HG02642 (cell line): ENCODE measurements at regions not wholly inside any gene's neighbourhood (a gene's known extent, or its start where the extent isn't known, plus 50 kb on each side); places are given as distances from the start of the nearest gene placed in this dataset.

ENCODE experiments used
- ATAC-seq: cut with Tn5 transposase; IDR thresholded peaks from one replicate; pipeline ENCODE4 v1.9.1; 2021; ENCODE audit warnings: mild to moderate bottlenecking; ENCODE audit not compliant: unreplicated experiment, poor library complexity

DNA sequence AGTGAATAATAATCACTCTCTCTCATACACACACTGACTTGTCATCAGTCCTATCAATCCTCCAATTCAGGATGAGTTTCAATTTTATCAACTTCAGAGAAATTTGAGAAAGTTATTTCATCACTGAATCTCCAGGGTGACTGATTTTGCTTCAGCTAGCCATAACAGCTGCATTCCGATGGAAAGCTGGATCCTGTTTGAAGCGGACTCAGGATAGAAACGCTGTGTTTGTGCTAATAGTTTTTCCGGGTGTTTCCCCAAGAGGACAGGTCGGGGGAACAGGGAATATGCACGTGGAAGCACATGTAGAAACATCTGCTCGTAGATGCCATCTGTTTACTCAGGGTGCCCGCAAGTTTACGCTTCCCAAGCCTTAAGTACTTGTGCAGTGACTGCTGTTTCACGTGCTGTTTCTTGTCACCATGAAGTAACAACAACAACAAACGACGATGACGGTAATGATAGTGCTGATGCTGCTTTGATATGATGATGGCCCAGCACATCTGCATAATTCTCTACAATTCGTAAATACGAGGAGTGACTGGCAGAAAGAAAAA is 263.7 kb upstream of the DAPK1 start:
- no peak for ATAC-seq

DNA sequence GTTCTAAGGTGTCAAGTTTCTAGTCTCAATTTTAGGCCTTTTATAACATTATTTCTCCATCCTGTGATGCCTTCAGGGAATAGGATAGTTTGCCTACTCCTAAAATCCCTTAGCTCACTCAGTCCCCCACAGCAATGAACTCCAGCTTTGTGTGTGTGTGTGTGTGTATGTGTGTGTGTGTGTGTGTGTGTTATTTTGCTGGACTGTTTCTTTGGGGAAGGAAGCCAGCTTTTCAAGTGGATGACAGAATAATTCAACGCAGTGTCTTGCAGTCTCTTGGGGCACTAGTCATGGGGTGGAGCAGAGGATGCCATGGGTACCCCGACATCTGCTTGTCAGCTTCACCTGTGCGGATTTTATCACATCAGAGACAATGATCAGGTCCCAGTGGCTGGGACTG is 262.8 kb upstream of the DAPK1 start:
- ATAC-seq, result no peak

DNA sequence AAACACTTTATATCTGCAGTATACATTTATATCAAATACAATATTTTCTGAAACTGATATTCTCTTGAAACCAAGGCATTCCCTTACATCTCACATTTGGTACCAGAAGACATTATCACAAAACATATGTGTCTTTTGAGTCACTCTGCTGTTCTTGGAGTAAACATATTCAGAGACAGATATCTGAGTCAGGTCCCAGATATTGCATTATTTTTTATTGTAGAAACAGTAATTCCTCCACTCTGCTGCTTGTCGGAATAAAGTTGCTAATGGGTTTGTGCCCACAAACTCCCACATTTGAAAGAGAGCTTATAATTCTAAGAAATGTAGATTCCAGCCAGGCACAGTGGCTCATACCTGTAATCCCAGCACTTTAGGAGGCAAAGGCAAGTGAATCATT is 261.1 kb upstream of the DAPK1 start:
- ATAC-seq, result no peak

DNA sequence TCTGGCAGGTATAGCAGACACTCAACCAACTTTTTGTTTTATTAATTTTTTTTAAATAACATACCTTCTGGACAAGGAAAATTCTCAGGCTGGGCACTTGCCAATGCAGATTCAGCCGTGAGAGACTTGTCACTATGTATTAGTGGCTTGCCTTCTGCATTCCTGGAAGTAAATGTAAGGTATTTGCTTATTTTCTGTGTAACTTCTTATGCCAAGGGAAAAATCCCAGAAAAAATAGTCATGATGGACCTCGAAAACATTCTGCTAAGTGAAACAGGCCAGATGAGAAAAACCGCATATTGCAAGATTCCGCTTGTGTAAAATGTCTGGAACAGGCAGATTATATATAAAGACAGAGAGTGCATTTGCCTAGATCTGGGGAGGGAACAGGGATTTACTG is 260.3 kb upstream of the DAPK1 start:
- ATAC-seq, result no peak

DNA sequence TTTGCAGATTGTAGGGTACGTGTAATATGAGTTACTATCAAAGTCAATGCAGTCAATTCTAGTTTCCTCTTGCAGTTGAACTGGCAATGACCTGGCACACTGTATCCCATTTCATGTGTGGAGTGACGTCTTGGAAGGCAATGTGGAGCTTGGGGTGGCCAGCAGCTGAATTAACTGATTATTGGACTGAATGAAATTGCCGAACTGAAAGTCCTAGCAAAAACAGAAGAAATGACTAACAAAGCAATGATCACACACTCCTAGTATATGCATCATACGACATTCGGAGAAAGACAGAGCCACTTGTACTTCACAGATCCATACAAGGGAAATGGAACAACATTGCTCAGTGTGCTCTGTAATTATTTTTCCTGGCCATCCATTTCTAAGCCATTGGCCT is 259.1 kb upstream of the DAPK1 start:
- ATAC-seq, result no peak

DNA sequence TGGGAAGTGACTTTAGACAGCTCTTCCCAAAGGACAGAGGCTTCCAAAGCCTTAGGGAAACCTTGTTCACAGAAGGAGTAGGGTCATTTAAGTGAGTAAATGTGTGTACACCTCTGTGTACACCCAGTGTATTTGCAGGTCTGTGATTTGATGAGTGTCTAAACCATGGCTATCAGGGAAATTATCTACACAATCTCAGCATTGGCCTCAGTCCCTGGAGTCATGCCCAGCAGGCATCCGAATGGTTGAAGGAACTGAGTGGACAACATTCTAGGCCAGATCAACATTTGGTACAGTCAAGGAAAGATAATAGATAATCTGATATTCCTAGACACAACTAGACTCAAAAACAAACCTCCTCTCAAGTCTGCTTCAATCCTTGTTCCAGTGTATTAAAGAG is 258.4 kb upstream of the DAPK1 start:
- no peak for ATAC-seq

DNA sequence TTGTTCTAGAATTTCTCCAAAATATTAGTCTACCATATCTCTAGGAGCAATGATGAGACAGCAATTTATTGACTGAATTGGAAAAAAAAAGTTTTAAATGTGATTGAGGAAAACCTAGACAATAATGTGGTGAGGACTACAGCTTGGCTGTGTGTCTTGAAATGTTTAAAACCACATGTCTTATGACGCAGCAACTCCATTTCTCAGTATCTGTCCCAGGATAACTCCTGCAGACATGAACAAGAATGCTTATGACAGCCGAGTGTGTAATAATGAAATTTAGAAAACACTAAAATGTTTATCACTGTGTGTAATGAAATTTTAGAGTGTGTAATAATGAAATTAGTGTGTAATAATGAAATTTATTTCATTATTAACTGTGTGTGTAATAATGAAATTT is 254.1 kb upstream of the DAPK1 start:
- ATAC-seq, result no peak

DNA sequence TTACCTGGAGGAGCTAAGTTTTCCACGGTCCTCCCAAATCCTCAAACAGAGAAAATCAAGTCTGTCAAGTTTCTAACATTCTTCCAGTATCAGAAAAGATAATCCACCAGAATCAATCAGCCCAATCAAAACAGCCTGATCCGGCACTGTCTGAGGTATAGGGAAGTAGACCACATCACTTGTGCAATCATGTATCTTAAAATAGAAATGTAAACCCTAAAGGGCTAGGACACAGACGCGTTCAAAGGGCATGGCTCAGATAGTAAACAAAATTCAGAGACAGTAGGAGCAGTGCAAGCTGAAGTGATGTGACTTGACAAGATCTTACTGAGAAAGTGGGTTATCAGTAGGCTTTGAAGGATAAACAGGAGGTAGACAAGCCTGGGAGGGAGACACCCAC is 252.4 kb upstream of the DAPK1 start:
- no peak for ATAC-seq

DNA sequence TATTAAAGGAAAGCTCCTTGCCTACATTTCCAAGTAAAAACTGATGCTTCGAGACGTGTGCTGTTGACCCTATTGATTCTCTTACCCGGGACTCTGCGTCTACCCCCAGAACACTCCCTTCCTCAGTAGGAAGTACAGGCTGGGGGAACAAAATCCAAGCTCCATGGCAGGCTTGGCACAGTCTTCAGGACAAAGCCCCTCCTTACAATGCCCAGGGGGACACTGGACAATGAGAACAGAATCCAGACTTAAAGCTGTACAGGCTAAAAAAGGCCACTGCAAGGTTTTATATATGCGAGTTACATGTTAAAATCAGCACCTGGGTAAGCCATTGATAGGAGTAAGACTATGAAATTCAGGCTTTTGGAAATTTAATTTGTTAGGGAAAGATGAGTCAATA is 250.6 kb upstream of the DAPK1 start:
- ATAC-seq, result no peak

DNA sequence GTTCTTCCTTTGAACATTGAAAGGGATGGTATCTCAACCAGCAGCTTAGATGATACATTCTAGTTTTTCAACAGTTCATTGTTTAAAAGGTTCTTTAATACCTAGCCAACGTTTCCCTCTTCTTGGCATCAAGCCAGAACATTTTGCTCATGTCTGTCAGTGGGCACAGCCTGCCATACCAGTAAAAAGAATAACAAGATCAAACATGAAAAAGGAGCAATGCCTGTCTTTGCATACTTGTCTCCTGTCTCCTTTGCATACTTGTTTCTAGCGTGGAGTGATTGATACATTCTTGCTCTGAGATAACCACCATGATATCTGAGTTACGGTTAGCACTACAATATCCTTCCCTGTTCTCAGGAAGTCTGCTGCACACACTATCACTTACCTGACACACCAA is 248.6 kb upstream of the DAPK1 start:
- ATAC-seq, result no peak

DNA sequence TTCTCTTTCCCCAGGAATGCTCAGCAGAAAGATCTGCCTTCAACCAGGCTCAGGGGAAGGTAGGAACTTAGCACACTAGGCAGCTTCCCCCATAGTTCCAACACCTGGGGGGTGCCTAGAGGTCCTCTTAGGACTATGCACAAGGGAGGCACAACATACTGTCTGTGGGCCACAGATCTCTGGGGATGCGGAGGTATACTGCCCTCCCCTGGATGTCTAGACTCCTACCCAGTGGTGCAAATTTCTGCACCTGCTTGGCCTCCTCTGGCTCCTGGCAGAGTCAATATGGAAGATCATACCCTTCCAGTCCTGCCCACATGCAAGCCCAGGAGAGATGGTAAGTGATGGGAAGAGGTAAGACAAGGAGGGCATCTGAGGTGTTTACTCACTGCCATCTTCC is 247.5 kb upstream of the DAPK1 start:
- ATAC-seq, result no peak

DNA sequence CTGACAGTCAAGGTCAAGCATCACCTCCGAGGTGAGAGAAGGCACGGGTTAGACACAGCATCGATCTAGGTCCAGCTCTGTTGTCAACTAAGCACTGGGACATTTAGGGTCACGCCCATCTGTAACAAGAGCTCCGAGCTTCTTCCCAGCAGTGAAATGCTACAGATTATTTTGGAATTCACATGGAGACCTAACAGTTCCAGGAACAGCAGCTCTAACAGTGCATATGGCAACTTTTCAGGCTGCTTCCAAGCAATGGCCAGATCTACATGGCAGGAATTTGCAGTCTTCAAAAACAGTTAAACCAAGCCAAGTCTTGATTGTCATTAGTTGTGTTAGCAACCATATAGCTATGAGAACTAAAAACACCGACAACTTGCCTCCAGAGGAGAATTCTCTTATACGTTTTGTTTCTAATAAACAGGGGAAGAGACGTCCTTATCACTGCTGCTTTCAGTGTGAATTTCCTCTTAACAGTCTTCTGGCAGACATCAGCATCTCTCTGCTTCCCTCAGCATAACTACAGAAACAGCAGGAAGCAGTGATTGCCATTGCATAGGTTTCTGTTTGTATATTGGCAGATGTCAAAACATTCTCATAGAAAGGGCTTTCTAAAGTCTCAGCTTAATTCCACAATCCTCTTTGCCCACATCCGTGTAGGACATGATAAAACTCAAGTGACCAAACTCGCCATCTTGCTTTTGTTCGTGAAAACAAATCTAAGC is 242.1 kb upstream of the DAPK1 start:
- ATAC-seq, result no peak

DNA sequence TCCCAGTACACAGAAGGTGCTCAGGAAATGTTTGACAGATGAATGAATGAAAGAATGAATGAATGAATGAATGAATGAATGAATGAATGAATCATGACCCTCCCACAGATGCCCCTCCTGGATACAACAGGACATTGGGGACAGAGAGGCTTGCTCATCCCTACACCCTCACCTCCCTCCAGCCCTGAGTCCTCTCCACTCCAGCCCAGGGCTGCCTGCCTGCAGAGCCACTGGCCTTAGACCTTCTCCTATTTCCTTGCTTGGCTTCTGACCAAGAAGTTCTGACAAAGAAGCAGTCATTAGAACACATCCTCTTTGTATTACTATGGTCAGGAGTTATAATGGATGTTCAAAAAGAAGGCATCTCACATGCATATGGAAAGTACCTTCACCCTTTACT is 240.7 kb upstream of the DAPK1 start:
- ATAC-seq, result no peak

DNA sequence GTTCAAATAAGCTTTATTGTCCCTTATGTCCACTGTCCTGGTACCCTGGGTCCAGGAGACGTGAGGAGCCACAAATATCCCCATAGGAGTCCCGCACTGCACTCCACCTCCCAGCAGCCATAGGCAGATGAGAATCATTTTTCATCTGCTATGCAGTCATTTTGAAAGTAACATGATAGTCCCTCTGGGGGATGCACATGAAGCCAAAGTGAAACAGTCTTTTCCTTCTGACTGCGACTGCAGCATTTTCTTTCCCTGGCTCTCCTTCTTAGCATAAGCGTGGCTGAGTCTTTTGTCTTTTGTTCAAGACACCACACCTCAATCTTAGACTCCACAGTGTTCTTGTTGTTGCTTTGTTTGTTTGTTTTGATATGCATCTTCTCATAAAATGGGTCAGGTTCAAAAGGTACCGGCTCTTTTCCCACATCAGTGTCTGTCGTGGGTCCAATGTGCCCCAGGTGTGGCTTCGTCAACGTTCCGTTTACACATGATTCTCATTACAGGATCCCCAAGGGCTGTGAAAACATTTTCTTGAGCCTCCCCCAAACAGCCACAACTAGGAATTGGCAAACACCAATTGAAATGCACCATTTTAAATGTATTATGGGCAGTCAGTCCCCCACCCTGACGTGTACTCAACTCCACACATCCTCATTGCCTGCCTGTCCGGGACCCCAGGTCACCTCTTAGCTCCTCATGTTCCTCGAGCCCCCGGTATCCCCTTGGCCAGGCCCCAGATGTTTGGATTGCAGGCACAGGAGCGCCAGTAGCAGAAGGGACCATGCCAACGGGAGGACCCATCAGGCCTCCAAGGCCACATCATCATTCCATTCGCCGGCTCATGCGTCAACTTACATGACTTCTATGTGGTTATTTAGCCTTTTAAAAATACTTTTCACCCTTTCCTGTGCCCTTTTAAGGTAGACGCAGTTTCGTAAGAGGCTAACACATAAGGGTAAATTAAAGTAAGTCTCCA is 237.8 kb upstream of the DAPK1 start:
- no peak for ATAC-seq

DNA sequence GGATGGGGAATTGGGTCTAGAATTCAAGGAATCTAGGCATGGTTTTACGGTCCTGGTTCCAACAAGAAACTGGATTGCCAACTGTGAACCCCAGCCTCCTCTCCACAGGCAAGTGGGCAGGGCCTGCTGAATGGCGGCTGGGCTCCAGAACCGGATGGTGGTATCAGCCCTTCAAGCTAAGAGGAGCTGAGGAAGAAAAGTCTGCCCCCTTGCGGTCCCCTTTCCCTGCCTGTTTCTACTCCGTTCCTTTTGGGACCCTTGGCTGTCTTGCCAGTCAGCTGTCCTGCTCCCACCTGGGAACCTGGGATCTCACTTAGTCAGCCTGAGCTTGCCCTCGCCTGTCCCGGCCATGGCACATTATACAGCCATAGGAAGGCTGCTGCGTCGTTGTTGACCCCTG is 234.4 kb upstream of the DAPK1 start:
- no peak for ATAC-seq

DNA sequence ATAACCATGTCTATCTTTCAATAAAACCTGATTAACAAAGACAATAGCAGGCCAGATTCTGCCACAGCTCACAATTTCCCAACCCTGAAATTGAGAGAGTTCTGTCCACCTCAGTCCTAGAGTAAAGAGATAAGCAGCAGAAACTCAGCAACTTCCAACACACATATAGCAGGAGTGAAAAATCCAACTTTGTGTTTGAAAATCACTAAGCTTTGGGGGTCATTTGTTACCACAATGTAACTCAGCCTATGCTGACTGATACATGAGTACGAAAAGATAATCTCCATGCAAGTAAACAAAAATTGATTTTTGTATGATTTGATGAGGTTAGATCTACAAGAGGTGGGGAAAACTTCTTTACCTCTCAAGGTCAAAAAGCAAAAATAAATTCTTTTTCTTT is 231.0 kb upstream of the DAPK1 start:
- no peak for ATAC-seq

DNA sequence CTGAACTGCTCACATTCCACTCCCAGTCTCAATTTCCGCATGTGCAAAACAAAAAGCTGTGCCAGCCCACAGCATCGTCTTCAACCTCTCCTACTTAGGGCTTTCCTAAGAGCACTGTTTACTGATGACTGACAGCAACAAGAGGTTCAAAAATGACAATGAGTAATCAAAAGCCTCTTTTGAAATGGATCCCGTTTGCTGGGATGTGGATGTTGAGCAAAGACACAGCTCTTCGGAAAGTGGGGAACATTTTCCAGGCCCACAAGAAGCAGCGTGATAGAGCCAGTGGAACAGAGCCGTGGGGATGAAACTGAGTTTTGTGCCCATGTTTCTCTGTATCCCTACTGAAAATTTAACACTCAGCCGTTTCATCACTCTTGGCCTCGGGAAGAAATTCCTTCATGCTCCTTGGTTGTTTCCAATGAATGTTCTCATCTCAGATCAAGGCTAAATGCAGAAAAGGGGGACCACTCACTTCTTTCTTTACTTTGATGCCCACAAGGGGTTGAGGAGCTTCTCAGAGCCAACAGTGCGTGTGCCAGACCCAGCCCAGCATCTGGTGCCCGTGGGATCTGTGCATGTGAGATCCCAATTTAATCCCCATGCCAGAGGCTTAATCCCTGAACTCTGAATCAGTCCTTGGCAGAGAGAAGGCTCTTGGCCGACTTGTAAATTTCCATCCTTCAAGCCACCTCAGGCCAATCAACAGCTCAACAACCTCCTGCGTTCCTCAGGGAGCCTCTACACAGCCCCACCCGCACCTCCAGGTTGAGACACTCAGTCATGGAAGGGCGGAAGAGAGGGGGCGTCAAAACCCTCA is 230.2 kb upstream of the DAPK1 start:
- no peak for ATAC-seq

DNA sequence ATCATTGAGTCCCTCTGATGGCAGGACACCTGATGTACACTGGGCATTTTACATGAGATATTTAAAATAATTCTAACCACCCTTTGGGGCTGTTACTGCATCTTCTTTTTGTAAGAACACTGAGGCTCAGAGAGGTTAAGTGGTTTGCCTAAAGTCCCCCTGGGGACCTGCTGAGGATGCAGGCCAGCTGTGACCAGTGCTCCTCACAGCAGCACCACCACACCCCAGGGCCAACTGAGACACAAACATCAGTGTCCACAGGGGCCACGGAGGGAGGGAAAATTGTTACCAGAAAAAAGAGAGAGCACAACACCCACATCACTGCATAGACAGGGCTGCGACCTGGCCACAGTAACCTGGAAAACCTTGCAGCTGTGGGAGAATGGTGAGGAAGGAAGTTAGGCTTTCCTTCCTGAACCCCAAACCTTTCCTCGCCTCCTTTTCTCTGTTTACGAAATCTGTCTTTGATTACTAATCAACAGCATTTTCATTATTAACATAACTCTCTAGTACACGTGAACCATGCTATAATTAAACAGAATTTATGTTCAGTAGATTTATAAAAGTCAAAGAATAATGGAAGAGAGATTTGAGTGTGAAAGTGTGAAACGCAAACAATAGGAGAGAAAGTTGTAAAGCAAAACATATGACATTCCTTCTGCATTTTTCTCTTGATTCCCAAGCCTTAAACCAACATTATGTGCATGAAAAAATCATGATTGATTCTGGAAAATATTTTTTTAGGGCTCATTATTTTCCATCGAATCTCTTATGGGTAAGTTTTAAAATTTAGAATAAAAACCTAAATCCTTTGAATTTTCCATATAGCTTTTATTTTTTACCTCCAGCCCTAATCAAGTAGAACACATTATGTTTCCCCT is 228.1 kb upstream of the DAPK1 start:
- ATAC-seq, result no peak

DNA sequence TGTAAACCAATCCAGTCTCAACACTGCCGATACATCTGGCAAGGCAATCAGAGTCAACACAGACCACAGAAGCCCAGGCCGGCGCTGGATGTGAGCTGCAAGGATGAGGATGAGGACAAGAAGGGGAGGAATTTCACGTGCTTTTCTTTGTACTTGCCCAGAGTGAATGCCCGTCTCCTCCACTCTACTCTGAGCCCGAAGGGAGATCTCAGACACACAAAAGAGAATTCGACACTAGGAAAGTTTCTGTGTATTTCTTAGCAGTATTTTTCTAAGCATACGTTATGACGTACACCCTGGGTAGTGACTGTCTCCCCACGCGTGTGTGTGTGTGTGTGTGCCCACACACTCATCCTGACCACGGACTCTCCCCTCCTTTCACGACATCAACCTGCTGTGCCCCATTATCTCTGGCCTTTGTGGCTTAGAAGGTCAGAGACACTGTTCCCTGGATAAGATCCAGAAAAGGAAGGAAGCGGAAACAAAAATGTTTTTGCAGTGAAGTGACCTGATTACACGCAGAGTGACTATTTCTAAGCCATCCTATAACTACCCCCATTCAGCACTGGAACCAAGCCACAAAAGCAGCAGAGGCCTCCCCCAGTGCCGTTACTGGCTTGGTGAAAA is 227.3 kb upstream of the DAPK1 start:
- no peak for ATAC-seq
